ENCODE measurements at regions not wholly inside any gene's neighbourhood (a gene's known extent, or its start where the extent isn't known, plus 50 kb on each side); places are given as distances from the start of the nearest gene placed in this dataset.

GRCh38 chr15:92324101-92324963, 69.3 kb upstream of the ST8SIA2 start:
- no CpG with 5 or more reads among the region's 8 CpGs for WGBS, 2 donors (ENCODE audit: extremely low coverage in 2 of 2, insufficient read length in 2 of 2, insufficient replicate concordance in 1 of 2)
- peaks cover 0 to under 1% (median 0%) of the 10 kb centered on the region in 3 experiments for H3K27me3 ChIP-seq (ENCODE audit: control insufficient read depth in 3 of 3, insufficient read depth in 3 of 3, low read depth in 1 of 3, low read length in 3 of 3)

GRCh38 chr15:92326236-92326635, 67.4 kb upstream of the ST8SIA2 start:
- Histone ChIP-seq H3K27ac (replicated peaks; ENCODE audit: low read length) (no peak overlapping the region), H3K4me3 (ENCODE audit: low read length in 2 of 2) (no peak overlapping the region), H2BK12ac (ENCODE audit: low read length) (no peak overlapping the region), H2BK5ac (ENCODE audit: low read length) (no peak overlapping the region), H3K9me3 (replicated peaks in 1 of 2; ENCODE audit: control insufficient read depth in 2 of 2, insufficient read depth in 1 of 2, low read depth in 1 of 2, low read length in 2 of 2) (no peaks in the 10 kb centered on the region), H2BK120ac (ENCODE audit: low read depth, low read length) (no peak overlapping the region), H2AK5ac (ENCODE audit: low read depth, low read length) (no peak overlapping the region), H4K8ac (ENCODE audit: low read depth, low read length) (no peak overlapping the region), H3K4me2 (ENCODE audit: insufficient read depth, low read length, poor library complexity, severe bottlenecking) (no peak overlapping the region), H3K36me3 (replicated peaks in 1 of 2; ENCODE audit: control insufficient read depth in 2 of 2, insufficient read depth in 2 of 2, low read length in 2 of 2) (no peaks in the 10 kb centered on the region), H2BK15ac (ENCODE audit: low read length) (no peak overlapping the region), H3K4me1 (ENCODE audit: control insufficient read depth in 2 of 2, insufficient read depth in 1 of 2, low read depth in 1 of 2, low read length in 2 of 2) (peaks cover 0 to 19% of the 10 kb centered on the region in 2 donors), H3K79me1 (ENCODE audit: low read depth, low read length) (no peaks in the 10 kb centered on the region), H2AFZ (ENCODE audit: low read length) (no peak overlapping the region), H3K9ac (ENCODE audit: low read depth, low read length, poor library complexity) (peak overlapping the region; percentile 9), H3K4ac (ENCODE audit: low read length) (no peak overlapping the region), H3K14ac (ENCODE audit: low read length) (no peak overlapping the region), H3K23ac (ENCODE audit: low read depth, low read length, poor library complexity) (no peak overlapping the region), H4K91ac (ENCODE audit: low read depth, low read length, poor library complexity) (no peak overlapping the region), H3K27me3 (ENCODE audit: control insufficient read depth in 3 of 3, insufficient read depth in 3 of 3, low read depth in 1 of 3, low read length in 3 of 3) (no peaks in the 10 kb centered on the region), H3K18ac (ENCODE audit: low read length) (peak overlapping the region; percentile 25)
- WGBS, 2 donors (ENCODE audit: extremely low coverage in 2 of 2, insufficient read length in 2 of 2, insufficient replicate concordance in 1 of 2): no CpG with 5 or more reads among the region's 6 CpGs
- no peak for DNase-seq (ENCODE audit: low spot score)

More at GRCh38 chr15:92324101-92324963, 69.3 kb upstream of the ST8SIA2 start:
- H3K4me2 ChIP-seq (ENCODE audit: insufficient read depth, low read length, poor library complexity, severe bottlenecking): no peak overlapping the region
- H2BK5ac ChIP-seq (ENCODE audit: low read length): no peak overlapping the region
- H4K8ac ChIP-seq (ENCODE audit: low read depth, low read length): no peak overlapping the region
- no peak overlapping the region for H4K91ac ChIP-seq (ENCODE audit: low read depth, low read length, poor library complexity)
- H2AFZ ChIP-seq (ENCODE audit: low read length): no peak overlapping the region
- H3K36me3 ChIP-seq (replicated peaks in 1 of 2; ENCODE audit: control insufficient read depth in 2 of 2, insufficient read depth in 2 of 2, low read length in 2 of 2): no peaks in the 10 kb centered on the region
- peaks cover 0 to 21% of the 10 kb centered on the region in 2 donors for H3K4me1 ChIP-seq (ENCODE audit: control insufficient read depth in 2 of 2, insufficient read depth in 1 of 2, low read depth in 1 of 2, low read length in 2 of 2)
- H3K9me3 ChIP-seq (replicated peaks in 1 of 2; ENCODE audit: control insufficient read depth in 2 of 2, insufficient read depth in 1 of 2, low read depth in 1 of 2, low read length in 2 of 2): no peaks in the 10 kb centered on the region
- no peak overlapping the region for H2BK12ac ChIP-seq (ENCODE audit: low read length)
- H2AK5ac ChIP-seq (ENCODE audit: low read depth, low read length): no peak overlapping the region
- DNase-seq (ENCODE audit: low spot score): no peak
- H3K27ac ChIP-seq (replicated peaks; ENCODE audit: low read length): no peak overlapping the region
- H3K4me3 ChIP-seq (ENCODE audit: low read length in 2 of 2): no peak overlapping the region
- no peak overlapping the region for H3K18ac ChIP-seq (ENCODE audit: low read length)
- no peak overlapping the region for H3K9ac ChIP-seq (ENCODE audit: low read depth, low read length, poor library complexity)
- no peak overlapping the region for H3K23ac ChIP-seq (ENCODE audit: low read depth, low read length, poor library complexity)
- no peak overlapping the region for H2BK120ac ChIP-seq (ENCODE audit: low read depth, low read length)
- no peak overlapping the region for H3K4ac ChIP-seq (ENCODE audit: low read length)
- no peak overlapping the region for H2BK15ac ChIP-seq (ENCODE audit: low read length)
- no peak overlapping the region for H3K14ac ChIP-seq (ENCODE audit: low read length)
- H3K79me1 ChIP-seq (ENCODE audit: low read depth, low read length): no peaks in the 10 kb centered on the region

- no peak overlapping the region for H3K9ac ChIP-seq (ENCODE audit: low read depth, low read length, poor library complexity)
- no peak overlapping the region for H2AFZ ChIP-seq (ENCODE audit: low read length)
- no peak overlapping the region for H3K23ac ChIP-seq (ENCODE audit: low read depth, low read length, poor library complexity)
- no peaks in the 10 kb centered on the region for H3K79me1 ChIP-seq (ENCODE audit: low read depth, low read length)
- no peak overlapping the region for H3K18ac ChIP-seq (ENCODE audit: low read length)
- DNase-seq (ENCODE audit: low spot score): no peak
- H3K4me3 ChIP-seq (ENCODE audit: low read length in 2 of 2): no peak overlapping the region
- no peak overlapping the region for H3K14ac ChIP-seq (ENCODE audit: low read length)
- no peak overlapping the region for H3K27ac ChIP-seq (replicated peaks; ENCODE audit: low read length)
- WGBS, 2 donors (ENCODE audit: extremely low coverage in 2 of 2, insufficient read length in 2 of 2, insufficient replicate concordance in 1 of 2): no CpG with 5 or more reads among the region's 4 CpGs
- H2AK5ac ChIP-seq (ENCODE audit: low read depth, low read length): no peak overlapping the region
- H3K4me1 ChIP-seq (ENCODE audit: control insufficient read depth in 2 of 2, insufficient read depth in 1 of 2, low read depth in 1 of 2, low read length in 2 of 2): peaks cover 0 to 19% of the 10 kb centered on the region in 2 donors
- peaks cover 0 to 4% of the 10 kb centered on the region in 2 donors for H3K9me3 ChIP-seq (replicated peaks in 1 of 2; ENCODE audit: control insufficient read depth in 2 of 2, insufficient read depth in 1 of 2, low read depth in 1 of 2, low read length in 2 of 2)
- H2BK12ac ChIP-seq (ENCODE audit: low read length): no peak overlapping the region
- no peaks in the 10 kb centered on the region for H3K36me3 ChIP-seq (replicated peaks in 1 of 2; ENCODE audit: control insufficient read depth in 2 of 2, insufficient read depth in 2 of 2, low read length in 2 of 2)
- H3K27me3 ChIP-seq (ENCODE audit: control insufficient read depth in 3 of 3, insufficient read depth in 3 of 3, low read depth in 1 of 3, low read length in 3 of 3): no peaks in the 10 kb centered on the region
- no peak overlapping the region for H2BK15ac ChIP-seq (ENCODE audit: low read length)
- no peak overlapping the region for H4K8ac ChIP-seq (ENCODE audit: low read depth, low read length)
- H4K91ac ChIP-seq (ENCODE audit: low read depth, low read length, poor library complexity): no peak overlapping the region
- H2BK5ac ChIP-seq (ENCODE audit: low read length): no peak overlapping the region
- H2BK120ac ChIP-seq (ENCODE audit: low read depth, low read length): no peak overlapping the region
- H3K4ac ChIP-seq (ENCODE audit: low read length): no peak overlapping the region
- H3K4me2 ChIP-seq (ENCODE audit: insufficient read depth, low read length, poor library complexity, severe bottlenecking): no peak overlapping the region
These were observed 66.6 kb upstream of the ST8SIA2 start for GRCh38 chr15:92327033-92327432.

- Histone ChIP-seq H3K18ac (ENCODE audit: low read length) (no peak overlapping the region), H3K79me1 (ENCODE audit: low read depth, low read length) (no peaks in the 10 kb centered on the region), H3K27me3 (ENCODE audit: control insufficient read depth in 3 of 3, insufficient read depth in 3 of 3, low read depth in 1 of 3, low read length in 3 of 3) (no peaks in the 10 kb centered on the region), H3K9me3 (replicated peaks in 1 of 2; ENCODE audit: control insufficient read depth in 2 of 2, insufficient read depth in 1 of 2, low read depth in 1 of 2, low read length in 2 of 2) (peaks cover 0 to 5% of the 10 kb centered on the region in 2 donors), H3K14ac (ENCODE audit: low read length) (no peak overlapping the region), H3K4me3 (ENCODE audit: low read length in 2 of 2) (no peak overlapping the region), H3K9ac (ENCODE audit: low read depth, low read length, poor library complexity) (no peak overlapping the region), H4K91ac (ENCODE audit: low read depth, low read length, poor library complexity) (no peak overlapping the region), H2BK5ac (ENCODE audit: low read length) (no peak overlapping the region), H3K4me1 (ENCODE audit: control insufficient read depth in 2 of 2, insufficient read depth in 1 of 2, low read depth in 1 of 2, low read length in 2 of 2) (peaks cover 0 to 16% of the 10 kb centered on the region in 2 donors), H2BK12ac (ENCODE audit: low read length) (no peak overlapping the region), H3K27ac (replicated peaks; ENCODE audit: low read length) (no peak overlapping the region), H3K4ac (ENCODE audit: low read length) (no peak overlapping the region), H3K23ac (ENCODE audit: low read depth, low read length, poor library complexity) (no peak overlapping the region), H2BK120ac (ENCODE audit: low read depth, low read length) (no peak overlapping the region), H2BK15ac (ENCODE audit: low read length) (no peak overlapping the region), H2AK5ac (ENCODE audit: low read depth, low read length) (no peak overlapping the region), H4K8ac (ENCODE audit: low read depth, low read length) (no peak overlapping the region), H3K4me2 (ENCODE audit: insufficient read depth, low read length, poor library complexity, severe bottlenecking) (no peak overlapping the region), H2AFZ (ENCODE audit: low read length) (no peak overlapping the region), H3K36me3 (replicated peaks in 1 of 2; ENCODE audit: control insufficient read depth in 2 of 2, insufficient read depth in 2 of 2, low read length in 2 of 2) (no peaks in the 10 kb centered on the region)
- DNase-seq (ENCODE audit: low spot score): no peak
- WGBS, 2 donors (ENCODE audit: extremely low coverage in 2 of 2, insufficient read length in 2 of 2, insufficient replicate concordance in 1 of 2): no CpG with 5 or more reads among the region's 1 CpG
These were observed 65.5 kb upstream of the ST8SIA2 start for GRCh38 chr15:92328207-92328606.

All from neuronal stem cell (in vitro differentiated cells).